Fibroblast of lung (primary cell): ENCODE measurements at regions not wholly inside any gene's neighbourhood (a gene's known extent, or its start where the extent isn't known, plus 50 kb on each side); places are given as distances from the start of the nearest gene placed in this dataset.
"Not testable (repeated sequence)": the region's sequence is repeated elsewhere in the genome, so short reads cannot be mapped to it uniquely, and the experiment has no call there.

Experiments
- DNase-seq, 2 donors: peaks; one replicate each; pipeline versions ENCODE4 v3.0.0 to v3.0.0-alpha.2; 2010; ENCODE audit warnings: low read depth in 2 of 2
- H2AFZ ChIP-seq: 2 replicates; pipeline ENCODE4 v1.5.1; 2012; ENCODE audit warnings: low read length, control low read depth, inconsistent platforms
- H3K27ac ChIP-seq: 2 replicates; pipeline ENCODE4 v1.5.1; 2011; ENCODE audit warnings: low read length, control low read depth; ENCODE audit not compliant: insufficient read depth
- H3K27me3 ChIP-seq: 2 replicates; pipeline ENCODE4 v1.5.1; 2011; ENCODE audit warnings: mild to moderate bottlenecking, low read length; ENCODE audit not compliant: control insufficient read depth, insufficient read depth
- H3K36me3 ChIP-seq: 2 replicates; pipeline ENCODE4 v1.5.1; 2011; ENCODE audit warnings: low read length; ENCODE audit not compliant: control insufficient read depth, insufficient read depth
- H3K4me1 ChIP-seq: 2 replicates; pipeline ENCODE4 v1.5.1; 2011; ENCODE audit warnings: low read length; ENCODE audit not compliant: control insufficient read depth, insufficient read depth; ENCODE audit errors: extremely low read depth
- H3K4me2 ChIP-seq: 2 replicates; pipeline ENCODE4 v1.5.1; 2011; ENCODE audit warnings: low read length, control low read depth; ENCODE audit not compliant: insufficient read depth; ENCODE audit errors: extremely low read depth
- H3K4me3 ChIP-seq, 4 experiments: fragments of 200-600 bp in 1 of 4; sonication (generic) in 1 of 4; replicated peaks in 1 of 4; 2 replicates each; pipeline ENCODE4 v1.5.1; 2011 to 2016; ENCODE audit warnings: low read length in 4 of 4, low read depth in 3 of 4, mild to moderate bottlenecking in 3 of 4, control low read depth in 2 of 4, inconsistent platforms in 1 of 4, mixed read lengths in 1 of 4; ENCODE audit not compliant: insufficient read depth in 1 of 4; ENCODE audit errors: control extremely low read depth in 1 of 4
- H3K79me2 ChIP-seq: 2 replicates; pipeline ENCODE4 v1.5.1; 2012; ENCODE audit warnings: mild to moderate bottlenecking, low read length, inconsistent platforms; ENCODE audit not compliant: control insufficient read depth, insufficient read depth
- H3K9ac ChIP-seq: 2 replicates; pipeline ENCODE4 v1.5.1; 2011; ENCODE audit warnings: mild to moderate bottlenecking, low read length, control low read depth; ENCODE audit not compliant: insufficient read depth
- H3K9me3 ChIP-seq: 2 replicates; pipeline ENCODE4 v1.5.1; 2012; ENCODE audit warnings: low read depth, low read length; ENCODE audit not compliant: control insufficient read depth, insufficient read depth
- H4K20me1 ChIP-seq: 2 replicates; pipeline ENCODE4 v1.5.1; 2011; ENCODE audit warnings: low read length; ENCODE audit not compliant: control insufficient read depth, insufficient read depth; ENCODE audit errors: extremely low read depth
- CTCF ChIP-seq, 2 donors: IDR thresholded peaks in 1 of 2; conservative IDR thresholded peaks in 1 of 2; 1 replicate in 1 of 2; 2 replicates in 1 of 2; pipeline ENCODE4 v1.5.1; 2011 to 2012; ENCODE audit warnings: low read length in 2 of 2, control low read depth in 1 of 2, inconsistent platforms in 1 of 2, low read depth in 1 of 2, mild to moderate bottlenecking in 1 of 2
- EZH2 ChIP-seq: IDR thresholded peaks from 2 replicates; pipeline ENCODE4 v1.5.1; 2012; ENCODE audit warnings: low read length, control low read depth, mild to moderate bottlenecking; ENCODE audit errors: missing control alignments

GRCh38 chr6:144372116-144372515, 87.0 kb downstream of the UTRN start:
- Histone ChIP-seq H3K4me1 (peaks cover 3% of the 10 kb centered on the region), H3K36me3 (no peaks in the 10 kb centered on the region), H3K4me2 (no peak overlapping the region), H3K79me2 (peaks cover 14% of the 10 kb centered on the region), H3K27me3 (no peaks in the 10 kb centered on the region), H3K9me3 (no peaks in the 10 kb centered on the region), H3K27ac (no peak overlapping the region), H4K20me1 (no peaks in the 10 kb centered on the region), H3K9ac (no peak overlapping the region), H2AFZ (no peak overlapping the region), H3K4me3 (no peak overlapping the region)
- TF ChIP-seq CTCF (conservative IDR thresholded peaks at IDR 0.05 in 1 of 2, IDR thresholded peaks at IDR 0.05 in 1 of 2; ENCODE audit: low read depth in 1 of 2, low read length in 2 of 2) (no peak), EZH2 (no peak)
- no peak for DNase-seq

- peaks cover 7% of the 10 kb centered on the region for H3K4me1 ChIP-seq
- no peak overlapping the region for H3K9ac ChIP-seq
- no peak for DNase-seq
- H3K9me3 ChIP-seq: no peaks in the 10 kb centered on the region
- no peaks in the 10 kb centered on the region for H3K27me3 ChIP-seq
- H4K20me1 ChIP-seq: no peaks in the 10 kb centered on the region
- no peak overlapping the region for H3K27ac ChIP-seq
- H3K79me2 ChIP-seq: peaks cover 11% of the 10 kb centered on the region
- H3K4me3 ChIP-seq: no peak overlapping the region
- H3K4me2 ChIP-seq: no peak overlapping the region
- no peaks in the 10 kb centered on the region for H3K36me3 ChIP-seq
- H2AFZ ChIP-seq: no peak overlapping the region
- TF ChIP-seq EZH2: no peak
- TF ChIP-seq CTCF (conservative IDR thresholded peaks at IDR 0.05 in 1 of 2, IDR thresholded peaks at IDR 0.05 in 1 of 2; ENCODE audit: low read depth in 1 of 2, low read length in 2 of 2): no peak
Observed at GRCh38 chr6:144372611-144373594, 87.8 kb downstream of the UTRN start.

- not testable (repeated sequence) for H3K36me3 ChIP-seq, H4K20me1 ChIP-seq, DNase-seq, H3K27me3 ChIP-seq, H2AFZ ChIP-seq, H3K27ac ChIP-seq, H3K4me2 ChIP-seq, H3K4me3 ChIP-seq, H3K9me3 ChIP-seq, H3K9ac ChIP-seq
- Histone ChIP-seq H3K79me2 (peaks cover 18% of the 10 kb centered on the region), H3K4me1 (peaks cover 14% of the 10 kb centered on the region)
Observed at GRCh38 chr6:144374525-144374924, 89.4 kb downstream of the UTRN start.
